ENCODE measurements at regions not wholly inside any gene's neighbourhood (a gene's known extent, or its start where the extent isn't known, plus 50 kb on each side); places are given as distances from the start of the nearest gene placed in this dataset.

- H3K4me3 ChIP-seq = no peak overlapping the region
- H3K27me3 ChIP-seq (ENCODE audit: control insufficient read depth in 2 of 2, insufficient read depth in 2 of 2, low read length in 2 of 2) = peaks cover 8 to 16% of the 10 kb centered on the region in 2 experiments; a peak in 4 of 5 replicates
- no peaks in the 10 kb centered on the region for H4K20me1 ChIP-seq (replicated peaks; ENCODE audit: control insufficient read depth, insufficient read depth, low read length)
- ChIA-PET CTCF (ENCODE audit: low intra/inter-chr PET ratio) (no interaction called here), POLR2A (interaction anchor here (0.6 kb wide), 1 partner anchor 9 kb away, joined by 3 read pairs; no protein-coding TSS in a partner anchor)
- TF ChIP-seq ELK3 (CRISPR knock-in tag; IDR thresholded peaks at IDR 0.05) = no peak
- no peak for TF ChIP-seq ELF1 (tag; IDR thresholded peaks at IDR 0.05)
- no peak for TF ChIP-seq ZNF830 (CRISPR knock-in tag; IDR thresholded peaks at IDR 0.05)
- no peak for TF ChIP-seq FIP1L1 (IDR thresholded peaks at IDR 0.05; ENCODE audit: low read depth, low read length, poor library complexity, severe bottlenecking)
- TF ChIP-seq SAFB2 (IDR thresholded peaks at IDR 0.05; ENCODE audit: borderline replicate concordance, low read depth, low read length, severe bottlenecking) = no peak
- TF ChIP-seq GATAD2A (IDR thresholded peaks at IDR 0.05) = no peak
- no peak for TF ChIP-seq OTX1 (CRISPR knock-in tag; IDR thresholded peaks at IDR 0.05)
- no peak for TF ChIP-seq HDAC6 (IDR thresholded peaks at IDR 0.05; ENCODE audit: low read depth, low read length)
- no peak for TF ChIP-seq HLTF (IDR thresholded peaks at IDR 0.05)
- no peak for TF ChIP-seq ZNF583 (CRISPR knock-in tag; IDR thresholded peaks at IDR 0.05)
- TF ChIP-seq MYC (IDR thresholded peaks at IDR 0.05; ENCODE audit: low read depth, low read length) = no peak
- TF ChIP-seq MYC (CRISPR knock-in tag; IDR thresholded peaks at IDR 0.05; ENCODE audit: borderline replicate concordance, low read depth) = no peak
- TF ChIP-seq ZBTB9 (CRISPR knock-in tag; IDR thresholded peaks at IDR 0.05) = no peak
- no peak for TF ChIP-seq COPS2 (conservative IDR thresholded peaks at IDR 0.05)
- H3K36me3 ChIP-seq (ENCODE audit: control insufficient read depth, insufficient read depth, low read length) = no peaks in the 10 kb centered on the region
- in situ Hi-C loops (cut with MboI) (no loop called here), intact Hi-C loops (cut with micrococcal nuclease) (no loop called here)
- no peak for DNase-seq (ENCODE audit: extremely low read depth in 1 of 4, low spot score in 3 of 4)
- 0% methylated on average over 1 of the region's 1 CpG for WGBS (ENCODE audit: insufficient coverage, low coverage, missing lambda C conversion rate)
- no peak overlapping the region for H3K9ac ChIP-seq (ENCODE audit: insufficient read depth in 1 of 2, low read depth in 2 of 2, low read length in 2 of 2)
- no peaks in the 10 kb centered on the region for H3K4me1 ChIP-seq (replicated peaks in 1 of 2; ENCODE audit: control insufficient read depth in 2 of 2, insufficient read depth in 2 of 2, low read length in 2 of 2)
- BruUV-seq (replicated peaks) = no TSS peak
- no peak for FAIRE-seq
- no peak overlapping the region for H2AFZ ChIP-seq (ENCODE audit: low read depth, low read length)
- no peak overlapping the region for H3K4me2 ChIP-seq (ENCODE audit: insufficient read depth, low read length)
- no peak overlapping the region for H3K27ac ChIP-seq (ENCODE audit: extremely low read depth, low read depth, low read length)
- H3K9me1 ChIP-seq (ENCODE audit: control insufficient read depth, insufficient read depth, low read length) = no peaks in the 10 kb centered on the region
- H3K9me3 ChIP-seq (replicated peaks; ENCODE audit: control insufficient read depth, insufficient read depth, low read depth, low read length) = no peaks in the 10 kb centered on the region
- no peaks in the 10 kb centered on the region for H3K79me2 ChIP-seq (ENCODE audit: control insufficient read depth, insufficient read depth, low read length)
- no peak for ATAC-seq
These were observed 77.2 kb upstream of the HS3ST2 start for GRCh38 chr16:22736791-22737190.

All from K562 (cell line).